H54 (cell line): ENCODE measurements at regions not wholly inside any gene's neighbourhood (a gene's known extent, or its start where the extent isn't known, plus 50 kb on each side); places are given as distances from the start of the nearest gene placed in this dataset.
"Not testable (repeated sequence)": the region's sequence is repeated elsewhere in the genome, so short reads cannot be mapped to it uniquely, and the experiment has no call there.

ENCODE experiments used
- DNase-seq: peaks from one replicate; pipeline ENCODE4 v3.0.0; 2011; ENCODE audit warnings: low spot score, mixed read lengths; ENCODE audit not compliant: insufficient read length
- FAIRE-seq: peaks from 3 replicates; lab custom pipeline; 2011; peaks lifted over from hg19 to GRCh38; lab: Jason Lieb, UNC
- POLR2A ChIP-seq: IDR thresholded peaks from 2 replicates; pipeline ENCODE4 v1.6.1; 2011; ENCODE audit warnings: low read depth, mild to moderate bottlenecking, low read length

GRCh38 chr5:56668996-56669395 lies 146.4 kb upstream of the MAP3K1 start:
- no peak for DNase-seq
- FAIRE-seq = no peak
- no peak for TF ChIP-seq POLR2A

GRCh38 chr5:56667692-56668091 lies 147.7 kb upstream of the MAP3K1 start:
- DNase-seq (no peak), FAIRE-seq (no peak)
- no peak for TF ChIP-seq POLR2A

- FAIRE-seq = no peak
- no peak for DNase-seq
- TF ChIP-seq POLR2A = no peak
These were observed 148.4 kb upstream of the MAP3K1 start for GRCh38 chr5:56666901-56667300.

GRCh38 chr5:56665117-56665516 lies 150.2 kb upstream of the MAP3K1 start:
- DNase-seq, FAIRE-seq: not testable (repeated sequence)

GRCh38 chr5:56664025-56664424 lies 151.3 kb upstream of the MAP3K1 start:
- no peak for TF ChIP-seq POLR2A
- DNase-seq = no peak
- no peak for FAIRE-seq

- FAIRE-seq (no peak), DNase-seq (no peak)
- TF ChIP-seq POLR2A = no peak
These were observed 151.8 kb upstream of the MAP3K1 start for GRCh38 chr5:56663523-56663922.

GRCh38 chr5:56662893-56663292 lies 152.5 kb upstream of the MAP3K1 start:
- DNase-seq = no peak
- FAIRE-seq = no peak
- TF ChIP-seq POLR2A = no peak

- TF ChIP-seq POLR2A = no peak
- FAIRE-seq (no peak), DNase-seq (no peak)
These were observed 155.4 kb upstream of the MAP3K1 start for GRCh38 chr5:56659971-56660370.

GRCh38 chr5:56658972-56659371 lies 156.4 kb upstream of the MAP3K1 start:
- no peak for TF ChIP-seq POLR2A
- FAIRE-seq (no peak), DNase-seq (no peak)

- FAIRE-seq (no peak), DNase-seq (no peak)
- TF ChIP-seq POLR2A = no peak
These were observed 158.3 kb upstream of the MAP3K1 start for GRCh38 chr5:56656846-56657726.

GRCh38 chr5:56651893-56652292 lies 163.5 kb upstream of the MAP3K1 start:
- FAIRE-seq (no peak), DNase-seq (no peak)
- no peak for TF ChIP-seq POLR2A

GRCh38 chr5:56650386-56650785 lies 165.0 kb upstream of the MAP3K1 start:
- TF ChIP-seq POLR2A = no peak
- FAIRE-seq (no peak), DNase-seq (no peak)

- FAIRE-seq = no peak
- TF ChIP-seq POLR2A = no peak
- no peak for DNase-seq
These were observed 165.8 kb upstream of the MAP3K1 start for GRCh38 chr5:56649569-56649968.

- FAIRE-seq = no peak
- DNase-seq = no peak
- TF ChIP-seq POLR2A = no peak
These were observed 166.8 kb upstream of the MAP3K1 start for GRCh38 chr5:56648460-56649034.

GRCh38 chr5:56647099-56647850 lies 168.1 kb upstream of the MAP3K1 start:
- no peak for FAIRE-seq
- no peak for TF ChIP-seq POLR2A
- DNase-seq = no peak
